ENCODE measurements at regions not wholly inside any gene's neighbourhood (a gene's known extent, or its start where the extent isn't known, plus 50 kb on each side); places are given as distances from the start of the nearest gene placed in this dataset.

GRCh38 chr4:28886934-28887333, 1833.2 kb upstream of the PCDH7 start:
- no peak overlapping the region; the same call in 1 of the 2 replicates for H3K4me3 ChIP-seq
- no peak overlapping the region for H3K9ac ChIP-seq (ENCODE audit: control insufficient read depth, insufficient read depth, low read length)
- no peaks in the 10 kb centered on the region for H3K79me2 ChIP-seq (ENCODE audit: control insufficient read depth, insufficient read depth, low read length)
- RAD21 ChIA-PET (ENCODE audit: unreplicated experiment) = no interaction called here
- FAIRE-seq (no peak), DNase-seq (ENCODE audit: low read depth, low spot score) (no peak), ATAC-seq (no peak)
- no TSS peak for BruUV-seq (replicated peaks)
- H3K4me1 ChIP-seq (ENCODE audit: control insufficient read depth, insufficient read depth, low read length) = no peaks in the 10 kb centered on the region
- no peaks in the 10 kb centered on the region for H3K9me3 ChIP-seq (replicated peaks; ENCODE audit: control insufficient read depth, insufficient read depth, low read length)
- intact Hi-C loops (cut with micrococcal nuclease; ENCODE audit: unreplicated experiment) = no loop called here
- H4K20me1 ChIP-seq (ENCODE audit: control insufficient read depth, insufficient read depth) = no peaks in the 10 kb centered on the region
- H3K36me3 ChIP-seq (ENCODE audit: control insufficient read depth in 2 of 2, insufficient read depth in 2 of 2, low read length in 1 of 2) = no peaks in the 10 kb centered on the region
- no peaks in the 10 kb centered on the region for H3K27me3 ChIP-seq (replicated peaks in 1 of 2; ENCODE audit: control insufficient read depth in 2 of 2, insufficient read depth in 2 of 2, low read length in 1 of 2)
- no peak overlapping the region for H3K27ac ChIP-seq (ENCODE audit: control insufficient read depth, insufficient read depth)
- CTCF ChIA-PET = no interaction called here
- 0% methylated on average over 4 of the region's 4 CpGs for WGBS (ENCODE audit: insufficient coverage, insufficient replicate concordance, low lambda C conversion rate, missing lambda C conversion rate)
- in situ Hi-C loops (cut with MboI) = no loop called here
- no peak for TF ChIP-seq YY1 (IDR thresholded peaks at IDR 0.05; ENCODE audit: low read depth, low read length)
- TF ChIP-seq RAD21 (IDR thresholded peaks at IDR 0.05; ENCODE audit: insufficient read depth, low read depth, low read length) = no peak
- TF ChIP-seq CTCF (IDR thresholded peaks at IDR 0.05 in 2 of 3, conservative IDR thresholded peaks at IDR 0.05 in 1 of 3; ENCODE audit: control insufficient read depth in 2 of 3, extremely low read depth in 1 of 3, insufficient read depth in 1 of 3, low read depth in 3 of 3, low read length in 3 of 3) = no peak
- no peak for TF ChIP-seq USF2 (IDR thresholded peaks at IDR 0.05; ENCODE audit: borderline replicate concordance, low read depth, low read length)
- TF ChIP-seq SREBF1 (IDR thresholded peaks at IDR 0.05; ENCODE audit: low read length) = no peak
- no peak for TF ChIP-seq ELK1 (IDR thresholded peaks at IDR 0.05; ENCODE audit: low read depth, low read length)
- no peak for TF ChIP-seq SP1 (IDR thresholded peaks at IDR 0.05; ENCODE audit: low read depth, low read length)
- TF ChIP-seq ZBED1 (IDR thresholded peaks at IDR 0.05; ENCODE audit: borderline replicate concordance) = no peak
- TF ChIP-seq ZNF384 (IDR thresholded peaks at IDR 0.05; ENCODE audit: borderline replicate concordance, low read depth, low read length) = no peak
- no peak for TF ChIP-seq CUX1 (IDR thresholded peaks at IDR 0.05; ENCODE audit: insufficient replicate concordance, low read depth, low read length)
- H3K4me2 ChIP-seq (ENCODE audit: control insufficient read depth, insufficient read depth) = no peak overlapping the region
- no peak overlapping the region for H2AFZ ChIP-seq (ENCODE audit: control insufficient read depth, low read depth, low read length)
- POLR2A ChIA-PET = no interaction called here
- SMC1A ChIA-PET (ENCODE audit: uncharacterized antibody, unreplicated experiment) = interaction anchor here (0.6 kb wide), 1 partner anchor 285 kb away, joined by 3 read pairs; no protein-coding TSS in a partner anchor

All from GM12878 (cell line).